ENCODE measurements at regions not wholly inside any gene's neighbourhood (a gene's known extent, or its start where the extent isn't known, plus 50 kb on each side); places are given as distances from the start of the nearest gene placed in this dataset.

DNA sequence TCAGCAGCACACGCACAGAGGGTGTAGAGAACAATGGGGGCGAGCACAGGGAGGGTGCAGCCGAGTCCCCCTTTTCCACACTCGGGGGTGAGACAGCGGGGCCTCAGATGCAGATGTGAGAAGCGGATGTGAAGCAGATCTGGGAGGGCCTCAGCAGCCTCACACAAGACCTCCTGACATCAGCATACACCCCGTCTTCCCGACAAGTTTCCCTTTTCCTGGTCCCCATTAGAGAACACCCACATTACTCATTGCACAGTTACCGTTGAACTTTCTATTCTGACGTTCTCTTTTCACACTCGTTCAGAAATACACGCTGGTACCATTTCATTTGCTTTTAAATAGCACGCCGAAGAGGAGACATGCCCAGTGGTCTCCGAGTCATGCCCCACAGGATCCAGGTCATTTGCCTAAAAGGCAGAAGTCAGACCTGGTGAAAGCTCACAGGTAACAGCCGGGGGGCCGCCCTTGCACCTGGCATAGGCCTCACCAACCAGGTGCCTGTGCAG, 129.5 kb upstream of the ID2 start:
- Histone ChIP-seq H3K36me3 (replicated peaks in 1 of 2) (no peaks in the 10 kb centered on the region), H3K27ac (no peak overlapping the region), H3K27me3 (no peaks in the 10 kb centered on the region), H3K4me3 (no peak overlapping the region), H3K9me3 (replicated peaks in 1 of 3) (no peaks in the 10 kb centered on the region), H3K4me1 (replicated peaks in 1 of 2) (no peaks in the 10 kb centered on the region)
- intact Hi-C loops (cut with DNase I): no loop called here
- DNase-seq: peak in 2 of 7 donors; percentile 10 to 42
- TF ChIP-seq POLR2A (IDR thresholded peaks at IDR 0.05): no peak
- WGBS, 4 donors: 91 to 95% (median 94%) methylated on average over 17 of the region's 17 CpGs

DNA sequence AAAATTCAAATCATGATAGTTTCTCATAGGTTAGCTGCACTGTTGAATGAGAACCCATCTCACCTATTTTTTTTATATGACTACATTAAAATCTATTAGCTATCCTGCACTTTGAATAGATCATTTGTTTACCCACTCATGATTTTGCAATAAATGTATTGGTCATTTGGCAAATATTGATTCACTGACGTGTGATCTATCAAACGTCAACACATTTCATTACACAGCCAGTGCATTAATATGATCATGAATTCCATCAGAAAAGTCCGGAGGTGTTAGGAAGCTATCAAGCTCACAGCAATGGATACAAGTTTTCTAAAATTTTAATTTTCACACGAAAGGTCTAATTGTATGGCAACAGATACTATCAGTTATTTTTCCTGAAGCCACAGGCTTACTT, 128.2 kb upstream of the ID2 start:
- DNase-seq: no peak
- intact Hi-C loops (cut with DNase I): no loop called here
- 94 to 98% (median 96%) methylated on average over 4 of the region's 4 CpGs for WGBS, 4 donors
- Histone ChIP-seq H3K27me3 (no peaks in the 10 kb centered on the region), H3K4me3 (no peak overlapping the region), H3K9me3 (replicated peaks in 1 of 3) (peaks cover 0 to 1% (median 0%) of the 10 kb centered on the region in 3 donors), H3K36me3 (replicated peaks in 1 of 2) (no peaks in the 10 kb centered on the region), H3K27ac (no peak overlapping the region), H3K4me1 (replicated peaks in 1 of 2) (no peaks in the 10 kb centered on the region)
- TF ChIP-seq, protein P1, sequence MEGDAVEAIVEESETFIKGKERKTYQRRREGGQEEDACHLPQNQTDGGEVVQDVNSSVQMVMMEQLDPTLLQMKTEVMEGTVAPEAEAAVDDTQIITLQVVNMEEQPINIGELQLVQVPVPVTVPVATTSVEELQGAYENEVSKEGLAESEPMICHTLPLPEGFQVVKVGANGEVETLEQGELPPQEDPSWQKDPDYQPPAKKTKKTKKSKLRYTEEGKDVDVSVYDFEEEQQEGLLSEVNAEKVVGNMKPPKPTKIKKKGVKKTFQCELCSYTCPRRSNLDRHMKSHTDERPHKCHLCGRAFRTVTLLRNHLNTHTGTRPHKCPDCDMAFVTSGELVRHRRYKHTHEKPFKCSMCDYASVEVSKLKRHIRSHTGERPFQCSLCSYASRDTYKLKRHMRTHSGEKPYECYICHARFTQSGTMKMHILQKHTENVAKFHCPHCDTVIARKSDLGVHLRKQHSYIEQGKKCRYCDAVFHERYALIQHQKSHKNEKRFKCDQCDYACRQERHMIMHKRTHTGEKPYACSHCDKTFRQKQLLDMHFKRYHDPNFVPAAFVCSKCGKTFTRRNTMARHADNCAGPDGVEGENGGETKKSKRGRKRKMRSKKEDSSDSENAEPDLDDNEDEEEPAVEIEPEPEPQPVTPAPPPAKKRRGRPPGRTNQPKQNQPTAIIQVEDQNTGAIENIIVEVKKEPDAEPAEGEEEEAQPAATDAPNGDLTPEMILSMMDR (IDR thresholded peaks at IDR 0.05): no peak
- TF ChIP-seq POLR2A (IDR thresholded peaks at IDR 0.05): no peak

DNA sequence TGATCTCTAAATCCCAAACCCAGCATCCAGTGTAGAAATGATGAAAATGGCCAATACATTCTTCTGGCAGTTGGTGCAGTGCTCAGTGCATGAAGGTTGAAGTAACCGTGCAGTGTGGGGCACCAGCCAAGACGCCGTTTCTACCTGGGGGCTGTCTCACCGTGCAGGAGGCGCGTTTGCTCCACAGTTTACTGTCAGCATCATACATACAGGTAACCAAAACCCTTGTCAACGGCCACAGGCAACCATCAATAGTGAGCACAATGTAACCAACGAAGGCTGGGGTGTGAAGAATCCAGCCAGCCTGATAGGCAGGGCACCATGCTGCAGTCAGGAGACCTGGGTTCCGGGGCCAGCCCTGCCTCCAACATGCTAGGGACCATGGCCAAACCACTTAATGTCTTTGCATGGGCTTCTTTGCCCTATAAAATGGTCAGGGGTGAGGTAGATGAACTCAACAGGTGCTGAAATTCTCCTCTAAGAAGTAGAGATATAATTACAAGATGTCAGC, 127.5 kb upstream of the ID2 start:
- TF ChIP-seq, protein P1 (IDR thresholded peaks at IDR 0.05): no peak
- no peak for TF ChIP-seq POLR2A (IDR thresholded peaks at IDR 0.05)
- Histone ChIP-seq H3K27ac (no peak overlapping the region), H3K4me1 (replicated peaks in 1 of 2) (no peaks in the 10 kb centered on the region), H3K4me3 (no peak overlapping the region), H3K9me3 (replicated peaks in 1 of 3) (peaks cover 0 to 8% (median 0%) of the 10 kb centered on the region in 3 donors), H3K36me3 (replicated peaks in 1 of 2) (no peaks in the 10 kb centered on the region), H3K27me3 (no peaks in the 10 kb centered on the region)
- DNase-seq: peak in 2 of 7 donors; percentile 10 to 46
- WGBS, 4 donors: 94 to 98% (median 96%) methylated on average over 7 to 9 of the region's 9 CpGs
- intact Hi-C loops (cut with DNase I): no loop called here

DNA sequence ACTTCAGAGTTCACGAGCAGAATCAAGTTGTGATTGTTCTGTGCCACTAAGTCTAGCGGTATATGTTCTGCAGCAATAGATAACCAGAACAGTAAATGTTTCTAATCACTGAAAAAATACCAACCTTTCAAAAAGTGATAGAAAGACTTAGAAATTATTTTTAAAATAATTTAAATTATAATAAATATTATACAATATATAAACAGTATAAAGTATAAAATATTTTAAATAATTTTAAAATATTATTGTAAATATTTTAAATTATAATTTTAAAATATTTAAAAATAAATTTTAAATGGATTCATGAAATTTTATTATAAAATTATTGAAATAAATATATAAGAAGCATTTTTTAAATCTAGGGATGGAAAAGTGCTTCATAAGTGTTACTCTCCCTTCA, 126.3 kb upstream of the ID2 start:
- no peak for DNase-seq

More for the DNA sequence above, 126.3 kb upstream of the ID2 start:
- intact Hi-C loops (cut with DNase I): no loop called here
- H3K9me3 ChIP-seq (replicated peaks in 1 of 3): peaks cover 0 to 9% (median 0%) of the 10 kb centered on the region in 3 donors
- TF ChIP-seq, protein P1 (IDR thresholded peaks at IDR 0.05): no peak
- no peak for TF ChIP-seq POLR2A (IDR thresholded peaks at IDR 0.05)
- no peaks in the 10 kb centered on the region for H3K36me3 ChIP-seq (replicated peaks in 1 of 2)
- 93 to 98% (median 97%) methylated on average over 2 of the region's 2 CpGs for WGBS, 4 donors
- no peaks in the 10 kb centered on the region for H3K27me3 ChIP-seq
- H3K4me3 ChIP-seq: no peak overlapping the region
- no peaks in the 10 kb centered on the region for H3K4me1 ChIP-seq (replicated peaks in 1 of 2)
- no peak overlapping the region for H3K27ac ChIP-seq

All from adrenal gland (tissue), 9 donors.